ENCODE measurements at regions not wholly inside any gene's neighbourhood (a gene's known extent, or its start where the extent isn't known, plus 50 kb on each side); places are given as distances from the start of the nearest gene placed in this dataset.

GRCh38 chr4:12861422-12861821 is 622.7 kb downstream of the RAB28 start:
- POLR2A ChIA-PET, result no interaction called here
- no peak overlapping the region for H2AFZ ChIP-seq (ENCODE audit: low read length)
- H3K4me2 ChIP-seq (ENCODE audit: low read depth, low read length), result no peak overlapping the region
- 12% methylated on average over 1 of the region's 1 CpG for WGBS (ENCODE audit: low lambda C conversion rate)
- H3K79me2 ChIP-seq (ENCODE audit: insufficient read depth, low read length), result no peaks in the 10 kb centered on the region
- in situ Hi-C loops (cut with HindIII; ENCODE audit: extremely low pct_ligation_motif_present, low pct_unique_long_range_greater_than_20kb), result no loop called here
- no peak for FAIRE-seq
- DNase-seq (ENCODE audit: low spot score), result no peak
- no TSS peak for BruUV-seq (replicated peaks)
- H3K4me3 ChIP-seq (replicated peaks in 1 of 3; ENCODE audit: insufficient read depth in 1 of 3, low read depth in 2 of 3, low read length in 3 of 3), result no peak overlapping the region
- intact Hi-C loops (cut with micrococcal nuclease; ENCODE audit: unreplicated experiment), result no loop called here
- H3K4me1 ChIP-seq (ENCODE audit: insufficient read depth, low read length), result peaks cover 6% of the 10 kb centered on the region
- no peaks in the 10 kb centered on the region for H3K9me3 ChIP-seq (ENCODE audit: low read length)
- CTCF ChIA-PET (ENCODE audit: low intra/inter-chr PET ratio, low total read pairs), result no interaction called here
- TF ChIP-seq ZFAT (CRISPR knock-in tag; conservative IDR thresholded peaks at IDR 0.05), result no peak
- TF ChIP-seq ZBTB37 (CRISPR knock-in tag; IDR thresholded peaks at IDR 0.05), result no peak
- no peak for TF ChIP-seq XBP1 (CRISPR knock-in tag; IDR thresholded peaks at IDR 0.05)
- no peak for TF ChIP-seq NRL (CRISPR knock-in tag; IDR thresholded peaks at IDR 0.05; ENCODE audit: borderline replicate concordance)
- no peak for TF ChIP-seq PAX8 (CRISPR knock-in tag; IDR thresholded peaks at IDR 0.05; ENCODE audit: borderline replicate concordance)
- no peak for TF ChIP-seq TGIF2 (CRISPR knock-in tag; IDR thresholded peaks at IDR 0.05)
- TF ChIP-seq FOXK2 (IDR thresholded peaks at IDR 0.05), result no peak
- TF ChIP-seq ZBTB3 (CRISPR knock-in tag; IDR thresholded peaks at IDR 0.05; ENCODE audit: borderline replicate concordance, low read depth), result no peak
- TF ChIP-seq KMT2B (CRISPR knock-in tag; IDR thresholded peaks at IDR 0.05), result no peak
- no peak for TF ChIP-seq ZNF761 (CRISPR knock-in tag; conservative IDR thresholded peaks at IDR 0.05)
- H3K9ac ChIP-seq (ENCODE audit: insufficient read depth, low read depth, low read length), result no peak overlapping the region
- H4K20me1 ChIP-seq (ENCODE audit: insufficient read depth, low read length), result no peaks in the 10 kb centered on the region; the same call in 1 of the 2 replicates
- no peaks in the 10 kb centered on the region for H3K27me3 ChIP-seq (ENCODE audit: control insufficient read depth in 1 of 2, insufficient read depth in 2 of 2, low read length in 2 of 2)
- no peak overlapping the region for H3K27ac ChIP-seq (ENCODE audit: extremely low read length, insufficient read depth, low read length)
- no peaks in the 10 kb centered on the region for H3K36me3 ChIP-seq (replicated peaks in 1 of 2; ENCODE audit: control insufficient read depth in 1 of 2, insufficient read depth in 2 of 2, low read length in 2 of 2)
- no peak for ATAC-seq

All from HepG2 (cell line).